GM23338 (cell line): ENCODE measurements at regions not wholly inside any gene's neighbourhood (a gene's known extent, or its start where the extent isn't known, plus 50 kb on each side); places are given as distances from the start of the nearest gene placed in this dataset.

Experiments used
- ATAC-seq: fragments of 200-7000 bp; cut with Tn5 transposase; 3 replicates; pipeline ENCODE4 v1.9.1; 2020
- DNase-seq: peaks from one replicate; pipeline ENCODE4 v3.0.0-alpha.2; 2015; ENCODE audit warnings: low spot score
- H2AFZ ChIP-seq: fragments of 200-600 bp; sonication (generic); 2 replicates; pipeline ENCODE4 v1.8.0; 2016; ENCODE audit warnings: antibody characterized with exemption, mild to moderate bottlenecking, moderate library complexity
- H3F3A ChIP-seq: fragments of 200-600 bp; sonication (generic); replicated peaks from 2 replicates; pipeline ENCODE4 v1.8.0; 2017; ENCODE audit warnings: antibody characterized with exemption, mixed run types, low read depth
- H3K27ac ChIP-seq: fragments of 200-600 bp; sonication (generic); 2 replicates; pipeline ENCODE4 v1.6.1; 2016; ENCODE audit warnings: low read depth
- H3K27me3 ChIP-seq: fragments of 200-600 bp; sonication (generic); 2 replicates; pipeline ENCODE4 v1.8.0; 2016; ENCODE audit warnings: mild to moderate bottlenecking, mixed run types, moderate library complexity; ENCODE audit not compliant: insufficient read depth
- H3K36me3 ChIP-seq: fragments of 200-600 bp; sonication (generic); 2 replicates; pipeline ENCODE4 v1.8.0; 2016; ENCODE audit warnings: mild to moderate bottlenecking; ENCODE audit not compliant: insufficient read depth
- H3K4me1 ChIP-seq: fragments of 200-600 bp; sonication (generic); 2 replicates; pipeline ENCODE4 v1.8.0; 2016; ENCODE audit warnings: mild to moderate bottlenecking, moderate library complexity; ENCODE audit not compliant: insufficient read depth
- H3K4me2 ChIP-seq: fragments of 200-600 bp; sonication (generic); 2 replicates; pipeline ENCODE4 v1.7.1; 2017; ENCODE audit warnings: mixed run types
- H3K4me3 ChIP-seq: fragments of 200-600 bp; sonication (generic); 2 replicates; pipeline ENCODE4 v1.6.1; 2016; ENCODE audit warnings: mixed run types
- H3K79me2 ChIP-seq: fragments of 200-600 bp; sonication (generic); replicated peaks from 2 replicates; pipeline ENCODE4 v1.8.0; 2017; ENCODE audit warnings: mild to moderate bottlenecking; ENCODE audit not compliant: insufficient read depth
- H3K9me2 ChIP-seq: fragments of 200-600 bp; sonication (generic); 2 replicates; pipeline ENCODE4 v1.8.0; 2017; ENCODE audit not compliant: insufficient read depth
- H4K20me1 ChIP-seq: fragments of 200-600 bp; sonication (generic); replicated peaks from 2 replicates; pipeline ENCODE4 v1.8.0; 2017; ENCODE audit warnings: mild to moderate bottlenecking; ENCODE audit not compliant: insufficient read depth
- H3K27ac Mint-ChIP-seq: 2 replicates; pipeline ENCODE4 v1.8.0; 2020; ENCODE audit warnings: inconsistent platforms, mild to moderate bottlenecking, moderate library complexity, mixed read lengths
- H3K27me3 Mint-ChIP-seq: 3 replicates; pipeline ENCODE4 v1.8.0; 2022; ENCODE audit warnings: low read depth, mild to moderate bottlenecking, moderate library complexity, mixed read lengths, inconsistent platforms; ENCODE audit not compliant: insufficient read depth, poor library complexity
- H3K36me3 Mint-ChIP-seq: 3 replicates; pipeline ENCODE4 v1.8.0; 2021; ENCODE audit warnings: low read depth, mild to moderate bottlenecking, inconsistent platforms, moderate library complexity, mixed read lengths
- H3K4me1 Mint-ChIP-seq: 3 replicates; pipeline ENCODE4 v1.8.0; 2020; ENCODE audit warnings: mild to moderate bottlenecking, inconsistent platforms, mixed read lengths
- H3K4me3 Mint-ChIP-seq: 3 replicates; pipeline ENCODE4 v1.8.0; 2021; ENCODE audit warnings: moderate library complexity, mild to moderate bottlenecking, inconsistent platforms, mixed read lengths
- H3K9me3 Mint-ChIP-seq: 3 replicates; pipeline ENCODE4 v1.8.0; 2020; ENCODE audit warnings: moderate library complexity, mild to moderate bottlenecking, inconsistent platforms, mixed read lengths
- CREB1 ChIP-seq: fragments of 250-450 bp; sonication (Bioruptor Pico); IDR thresholded peaks from 2 replicates; pipeline ENCODE4 v1.5.0; 2020; ENCODE audit warnings: low read depth, mild to moderate bottlenecking, moderate library complexity
- EZH2phosphoT487 ChIP-seq: fragments of 200-600 bp; sonication (generic); IDR thresholded peaks from one replicate; pipeline ENCODE4 v1.8.1; 2018; ENCODE audit warnings: antibody characterized with exemption; ENCODE audit not compliant: unreplicated experiment
- JUNB ChIP-seq: IDR thresholded peaks from one replicate; pipeline ENCODE4 v1.6.1; 2016; ENCODE audit warnings: antibody characterized with exemption; ENCODE audit not compliant: unreplicated experiment
- NANOG ChIP-seq: IDR thresholded peaks from 2 replicates; pipeline ENCODE4 v1.6.1; 2016; ENCODE audit warnings: antibody characterized with exemption, borderline replicate concordance
- POLR2AphosphoS5 ChIP-seq: IDR thresholded peaks from 2 replicates; pipeline ENCODE4 v1.6.1; 2016; ENCODE audit warnings: antibody characterized with exemption, low read depth
- STAT1 ChIP-seq: IDR thresholded peaks from one replicate; pipeline ENCODE4 v1.6.1; 2016; ENCODE audit warnings: antibody characterized with exemption; ENCODE audit not compliant: unreplicated experiment
- ZNF114 ChIP-seq: fragments of 250-450 bp; sonication (Bioruptor Pico); IDR thresholded peaks from 2 replicates; pipeline ENCODE4 v1.5.0; 2020; ENCODE audit warnings: mild to moderate bottlenecking, moderate library complexity
- ZNF331 ChIP-seq: fragments of 250-450 bp; sonication (Bioruptor Pico); IDR thresholded peaks from 2 replicates; pipeline ENCODE4 v1.5.0; 2020; ENCODE audit warnings: low read depth, mild to moderate bottlenecking, moderate library complexity
- ZNF462 ChIP-seq: fragments of 250-450 bp; sonication (Bioruptor Pico); IDR thresholded peaks from 2 replicates; pipeline ENCODE4 v1.5.0; 2020; ENCODE audit warnings: mild to moderate bottlenecking, moderate library complexity
- TF ChIP-seq, protein P1 (sequence below): IDR thresholded peaks from 2 replicates; pipeline ENCODE4 v1.6.1; 2016; ENCODE audit warnings: antibody characterized with exemption
- TF ChIP-seq, protein P2 (sequence below): IDR thresholded peaks from one replicate; pipeline ENCODE4 v1.6.1; 2018; ENCODE audit warnings: antibody characterized with exemption; ENCODE audit not compliant: unreplicated experiment

GRCh38 chr2:194086129-194086528 lies 1570.9 kb upstream of the SLC39A10 start:
- Mint-ChIP-seq H3K27ac (0 out of 2 replicates have a peak overlapping the region, but pooled peaks have one; percentile 33), H3K4me3 (no peak overlapping the region), H3K9me3 (peaks cover 5% of the 10 kb centered on the region; the same call in 2 of the 3 replicates), H3K4me1 (peaks cover 14% of the 10 kb centered on the region; the same call in 2 of the 3 replicates), H3K36me3 (peaks cover 3% of the 10 kb centered on the region; the same call in 1 of the 3 replicates), H3K27me3 (no peaks in the 10 kb centered on the region)
- Histone ChIP-seq H3K27me3 (no peaks in the 10 kb centered on the region), H3K36me3 (peaks cover 3% of the 10 kb centered on the region; the same call in 1 of the 2 replicates), H2AFZ (no peak overlapping the region), H3K4me3 (no peak overlapping the region), H3K79me2 (no peaks in the 10 kb centered on the region), H4K20me1 (no peaks in the 10 kb centered on the region), H3F3A (no peaks in the 10 kb centered on the region), H3K27ac (no peak overlapping the region), H3K4me1 (peaks cover 18% of the 10 kb centered on the region; the same call in 1 of the 2 replicates), H3K9me2 (no peaks in the 10 kb centered on the region), H3K4me2 (no peak overlapping the region)
- no peak for DNase-seq
- TF ChIP-seq ZNF114 (CRISPR knock-in tag) (no peak), STAT1 (no peak), NANOG (no peak), ZNF462 (no peak), POLR2AphosphoS5 (no peak), ZNF331 (no peak), EZH2phosphoT487 (no peak), CREB1 (CRISPR knock-in tag) (no peak), JUNB (no peak)
- TF ChIP-seq, protein P1, sequence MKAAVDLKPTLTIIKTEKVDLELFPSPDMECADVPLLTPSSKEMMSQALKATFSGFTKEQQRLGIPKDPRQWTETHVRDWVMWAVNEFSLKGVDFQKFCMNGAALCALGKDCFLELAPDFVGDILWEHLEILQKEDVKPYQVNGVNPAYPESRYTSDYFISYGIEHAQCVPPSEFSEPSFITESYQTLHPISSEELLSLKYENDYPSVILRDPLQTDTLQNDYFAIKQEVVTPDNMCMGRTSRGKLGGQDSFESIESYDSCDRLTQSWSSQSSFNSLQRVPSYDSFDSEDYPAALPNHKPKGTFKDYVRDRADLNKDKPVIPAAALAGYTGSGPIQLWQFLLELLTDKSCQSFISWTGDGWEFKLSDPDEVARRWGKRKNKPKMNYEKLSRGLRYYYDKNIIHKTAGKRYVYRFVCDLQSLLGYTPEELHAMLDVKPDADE, result no peak
- TF ChIP-seq, protein P2, sequence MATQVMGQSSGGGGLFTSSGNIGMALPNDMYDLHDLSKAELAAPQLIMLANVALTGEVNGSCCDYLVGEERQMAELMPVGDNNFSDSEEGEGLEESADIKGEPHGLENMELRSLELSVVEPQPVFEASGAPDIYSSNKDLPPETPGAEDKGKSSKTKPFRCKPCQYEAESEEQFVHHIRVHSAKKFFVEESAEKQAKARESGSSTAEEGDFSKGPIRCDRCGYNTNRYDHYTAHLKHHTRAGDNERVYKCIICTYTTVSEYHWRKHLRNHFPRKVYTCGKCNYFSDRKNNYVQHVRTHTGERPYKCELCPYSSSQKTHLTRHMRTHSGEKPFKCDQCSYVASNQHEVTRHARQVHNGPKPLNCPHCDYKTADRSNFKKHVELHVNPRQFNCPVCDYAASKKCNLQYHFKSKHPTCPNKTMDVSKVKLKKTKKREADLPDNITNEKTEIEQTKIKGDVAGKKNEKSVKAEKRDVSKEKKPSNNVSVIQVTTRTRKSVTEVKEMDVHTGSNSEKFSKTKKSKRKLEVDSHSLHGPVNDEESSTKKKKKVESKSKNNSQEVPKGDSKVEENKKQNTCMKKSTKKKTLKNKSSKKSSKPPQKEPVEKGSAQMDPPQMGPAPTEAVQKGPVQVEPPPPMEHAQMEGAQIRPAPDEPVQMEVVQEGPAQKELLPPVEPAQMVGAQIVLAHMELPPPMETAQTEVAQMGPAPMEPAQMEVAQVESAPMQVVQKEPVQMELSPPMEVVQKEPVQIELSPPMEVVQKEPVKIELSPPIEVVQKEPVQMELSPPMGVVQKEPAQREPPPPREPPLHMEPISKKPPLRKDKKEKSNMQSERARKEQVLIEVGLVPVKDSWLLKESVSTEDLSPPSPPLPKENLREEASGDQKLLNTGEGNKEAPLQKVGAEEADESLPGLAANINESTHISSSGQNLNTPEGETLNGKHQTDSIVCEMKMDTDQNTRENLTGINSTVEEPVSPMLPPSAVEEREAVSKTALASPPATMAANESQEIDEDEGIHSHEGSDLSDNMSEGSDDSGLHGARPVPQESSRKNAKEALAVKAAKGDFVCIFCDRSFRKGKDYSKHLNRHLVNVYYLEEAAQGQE, result no peak
- no peak for ATAC-seq
